Left lobe of liver (tissue), 2 donors: ENCODE measurements at regions not wholly inside any gene's neighbourhood (a gene's known extent, or its start where the extent isn't known, plus 50 kb on each side); places are given as distances from the start of the nearest gene placed in this dataset.
A peak's percentile ranks its signal among the peaks of the same experiment; 100 is the strongest.
"Not testable (repeated sequence)": the region's sequence is repeated elsewhere in the genome, so short reads cannot be mapped to it uniquely, and the experiment has no call there.

ENCODE experiments used
- ATAC-seq: fragments of 200-7000 bp; cut with Tn5 transposase; one replicate; pipeline ENCODE4 v1.9.1; 2020; ENCODE audit warnings: mild to moderate bottlenecking, moderate library complexity
- DNase-seq: peaks from one replicate; pipeline ENCODE4 v3.0.0-alpha.2; 2020; ENCODE audit warnings: low spot score
- donor health status: DM: no; HTN: no; CAD: no; lungs with moderate emphysema.
- donor health status: DM: no; HTN: yes; CAD: no.

GRCh38 chr7:156022483-156023459 is 210.5 kb upstream of the SHH start:
- DNase-seq (peak; percentile 40), ATAC-seq (no peak)

GRCh38 chr7:156021471-156021870 is 209.2 kb upstream of the SHH start:
- ATAC-seq (peak; percentile 39), DNase-seq (no peak)

DNA sequence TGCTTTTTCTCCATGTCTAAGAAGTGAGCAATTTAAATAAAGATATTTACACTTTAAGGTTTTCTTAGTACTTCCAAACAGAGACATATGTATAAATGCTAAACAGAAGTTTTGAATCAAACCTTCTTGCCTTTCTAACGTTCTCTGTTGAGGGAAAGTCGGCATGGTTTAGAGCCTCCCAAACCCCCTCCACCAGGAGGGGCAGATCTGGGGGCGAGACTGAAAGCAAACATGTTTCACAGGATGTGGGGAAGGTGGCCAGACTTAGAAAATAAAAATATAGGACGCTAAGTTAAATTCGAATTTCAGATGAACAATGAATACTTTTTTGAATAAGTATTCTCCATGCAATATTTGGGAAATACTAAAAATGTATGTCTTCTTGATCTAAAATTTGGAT is 208.3 kb upstream of the SHH start:
- DNase-seq: no peak
- ATAC-seq: no peak

- ATAC-seq (no peak), DNase-seq (peak; percentile 31)
Measured at GRCh38 chr7:156019776-156020565, 207.7 kb upstream of the SHH start.

DNA sequence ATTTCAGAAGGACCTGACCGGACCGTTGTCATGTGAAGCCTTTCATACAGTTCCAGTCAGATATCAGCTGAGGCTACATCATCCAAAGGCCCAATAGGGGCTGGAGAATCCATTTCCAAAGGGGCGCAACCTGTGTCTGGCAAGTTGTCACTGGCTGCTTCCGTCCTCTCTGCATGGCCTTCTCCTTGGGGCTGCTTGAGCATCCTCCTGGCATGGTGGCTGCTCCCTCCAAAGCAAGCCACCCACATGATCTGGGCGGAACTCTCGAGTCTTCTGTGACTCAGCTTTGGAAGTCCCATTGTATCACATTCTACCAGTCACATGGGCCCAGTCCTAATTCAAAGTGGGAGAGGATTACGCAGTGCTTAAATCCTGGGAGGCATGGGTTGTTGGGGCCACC is 207.0 kb upstream of the SHH start:
- DNase-seq (no peak), ATAC-seq (no peak)

GRCh38 chr7:156017916-156018700 is 205.8 kb upstream of the SHH start:
- DNase-seq: peak; percentile 36
- no peak for ATAC-seq

DNA sequence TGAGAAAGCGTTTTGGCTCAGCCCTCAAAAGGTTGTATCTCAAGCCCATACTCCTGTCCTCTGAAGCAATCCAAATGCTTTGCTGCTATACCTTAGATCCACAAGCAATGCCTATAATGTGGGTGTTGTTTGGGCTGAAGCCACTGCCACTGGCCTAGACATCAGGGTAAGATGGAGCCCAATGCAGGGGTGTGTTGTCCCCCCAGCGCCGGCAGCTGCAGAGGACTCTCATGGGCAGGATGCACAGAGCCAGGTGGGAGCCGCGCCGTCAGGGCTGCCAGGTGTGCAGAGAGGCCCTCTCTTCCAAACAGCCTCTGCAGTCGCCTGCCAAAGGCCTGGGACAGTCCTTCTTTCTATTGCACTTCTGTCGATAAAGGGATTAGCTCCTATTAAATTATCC is 205.2 kb upstream of the SHH start:
- ATAC-seq: no peak
- DNase-seq: peak; percentile 37

GRCh38 chr7:156015237-156016020 is 203.2 kb upstream of the SHH start:
- ATAC-seq: no peak
- DNase-seq: peak; percentile 28

DNA sequence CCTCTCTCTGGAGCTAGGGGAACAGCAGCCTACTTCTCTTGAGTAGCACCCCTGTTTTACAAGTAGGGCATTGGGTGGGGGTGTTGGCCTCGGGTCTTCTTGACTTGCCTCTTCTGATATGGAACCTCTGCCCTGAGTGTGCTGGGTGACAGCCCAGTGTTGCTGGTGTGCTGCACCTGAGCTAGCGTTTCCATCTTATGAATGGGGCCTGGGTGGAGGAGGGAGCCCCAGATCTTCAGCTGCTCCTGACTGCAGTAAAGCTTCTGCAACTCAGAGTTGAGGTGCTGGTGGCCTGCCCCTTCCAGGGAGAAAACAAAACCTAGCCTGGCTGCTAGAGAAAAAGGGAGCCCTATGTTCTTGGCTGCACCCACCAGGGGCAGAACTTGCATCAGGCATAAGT is 202.5 kb upstream of the SHH start:
- DNase-seq (no peak), ATAC-seq (no peak)

- no peak for DNase-seq
- ATAC-seq: no peak
Measured at GRCh38 chr7:156014201-156014600, 201.9 kb upstream of the SHH start.

GRCh38 chr7:156012412-156012811 is 200.1 kb upstream of the SHH start:
- ATAC-seq: no peak
- no peak for DNase-seq

GRCh38 chr7:156009569-156009968 is 197.3 kb upstream of the SHH start:
- ATAC-seq (no peak), DNase-seq (no peak)

GRCh38 chr7:156006876-156007275 is 194.6 kb upstream of the SHH start:
- peak; percentile 18 for DNase-seq
- ATAC-seq: not testable (repeated sequence)

- no peak for ATAC-seq
- no peak for DNase-seq
Measured at GRCh38 chr7:156006024-156006423, 193.8 kb upstream of the SHH start.

- ATAC-seq: no peak
- peak; percentile 18 for DNase-seq
Measured at GRCh38 chr7:156005202-156005691, 193.0 kb upstream of the SHH start.

GRCh38 chr7:156004265-156005201 is 192.3 kb upstream of the SHH start:
- ATAC-seq (no peak), DNase-seq (peak; percentile 27)

DNA sequence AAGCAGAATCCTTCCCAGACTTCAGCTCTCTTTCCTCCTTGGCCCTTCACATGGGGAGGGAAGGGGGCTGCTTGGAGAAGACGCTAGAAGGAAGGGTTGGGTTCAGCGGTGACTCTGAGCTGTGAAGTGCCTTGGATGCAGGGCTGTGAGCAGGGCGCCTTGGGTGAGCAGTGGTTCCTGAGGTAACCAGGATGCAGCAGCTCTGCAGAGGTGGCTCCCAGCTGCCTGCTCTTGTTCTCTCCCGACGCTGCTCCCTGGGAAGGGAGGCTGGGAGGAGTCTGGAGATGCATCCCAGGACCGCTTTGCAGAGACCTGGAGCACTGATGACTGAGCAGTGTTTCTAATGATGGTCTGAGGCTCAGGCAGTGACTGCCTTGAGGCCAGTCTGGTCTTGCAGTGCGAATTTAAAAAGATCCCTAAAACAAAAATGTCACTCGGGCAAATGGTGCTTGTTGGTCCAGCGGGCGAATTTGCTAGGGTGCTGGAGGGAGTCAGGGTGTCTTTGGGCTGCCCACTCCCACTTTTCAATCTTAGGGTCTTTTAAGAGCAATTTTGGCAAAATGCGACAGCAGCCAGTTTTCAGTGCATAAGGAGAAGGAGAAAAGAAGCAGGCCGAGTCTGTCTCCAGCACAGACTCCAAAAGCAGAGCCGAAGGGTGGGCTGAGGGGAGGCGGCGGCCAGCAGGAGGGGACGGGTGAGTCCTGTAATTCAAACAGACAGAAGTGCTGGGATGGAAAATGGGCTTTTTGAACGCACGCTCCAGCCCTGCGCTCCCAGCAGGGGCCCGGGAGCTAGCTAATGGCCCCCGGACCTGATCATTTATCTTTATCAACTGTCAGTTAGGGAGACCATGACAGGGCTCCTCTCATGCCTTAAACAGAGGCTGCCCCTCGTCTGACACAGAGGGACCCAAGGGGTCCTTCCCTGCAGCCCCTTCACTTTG is 191.2 kb upstream of the SHH start:
- ATAC-seq: no peak
- no peak for DNase-seq
